COLO829 (cell line): ENCODE measurements at regions not wholly inside any gene's neighbourhood (a gene's known extent, or its start where the extent isn't known, plus 50 kb on each side); places are given as distances from the start of the nearest gene placed in this dataset.

ENCODE experiments used
- DNase-seq: peaks from one replicate; pipeline ENCODE4 v3.0.0; 2012; ENCODE audit warnings: low spot score

- no peak for DNase-seq
Measured at GRCh38 chr9:84129529-84129928, 148.9 kb downstream of the RMI1 start.

GRCh38 chr9:84136119-84136868 lies 155.7 kb downstream of the RMI1 start:
- DNase-seq: peak; percentile 79

GRCh38 chr9:84137968-84138367 lies 157.4 kb downstream of the RMI1 start:
- no peak for DNase-seq

GRCh38 chr9:84138541-84138940 lies 157.9 kb downstream of the RMI1 start:
- DNase-seq: no peak

GRCh38 chr9:84139296-84140070 lies 158.9 kb downstream of the RMI1 start:
- DNase-seq: peak; percentile 17

GRCh38 chr9:84140535-84141101 lies 160.0 kb downstream of the RMI1 start:
- no peak for DNase-seq

GRCh38 chr9:84141741-84142370 lies 161.3 kb downstream of the RMI1 start:
- no peak for DNase-seq

GRCh38 chr9:84145031-84145430 lies 164.4 kb downstream of the RMI1 start:
- DNase-seq: no peak

- DNase-seq: no peak
Measured at GRCh38 chr9:84145780-84146179, 165.2 kb downstream of the RMI1 start.

- DNase-seq: no peak
Measured at GRCh38 chr9:84146893-84147710, 166.5 kb downstream of the RMI1 start.

- no peak for DNase-seq
Measured at GRCh38 chr9:84151236-84151635, 170.6 kb downstream of the RMI1 start.

GRCh38 chr9:84151640-84152039 lies 171.0 kb downstream of the RMI1 start:
- DNase-seq: no peak

- no peak for DNase-seq
Measured at GRCh38 chr9:84152204-84152603, 171.6 kb downstream of the RMI1 start.

GRCh38 chr9:84153885-84154284 lies 173.3 kb downstream of the RMI1 start:
- no peak for DNase-seq

GRCh38 chr9:84154320-84154719 lies 173.7 kb downstream of the RMI1 start:
- DNase-seq: no peak

- no peak for DNase-seq
Measured at GRCh38 chr9:84163052-84163650, 177.4 kb downstream of the SLC28A3 start.

GRCh38 chr9:84166891-84167290 lies 173.7 kb downstream of the SLC28A3 start:
- no peak for DNase-seq

GRCh38 chr9:84169240-84169639 lies 171.3 kb downstream of the SLC28A3 start:
- no peak for DNase-seq

GRCh38 chr9:84170521-84171141 lies 169.9 kb downstream of the SLC28A3 start:
- DNase-seq: no peak

- no peak for DNase-seq
Measured at GRCh38 chr9:84173961-84174360, 166.6 kb downstream of the SLC28A3 start.

GRCh38 chr9:84174486-84174885 lies 166.1 kb downstream of the SLC28A3 start:
- DNase-seq: no peak
